ENCODE measurements at regions not wholly inside any gene's neighbourhood (a gene's known extent, or its start where the extent isn't known, plus 50 kb on each side); places are given as distances from the start of the nearest gene placed in this dataset.

DNA sequence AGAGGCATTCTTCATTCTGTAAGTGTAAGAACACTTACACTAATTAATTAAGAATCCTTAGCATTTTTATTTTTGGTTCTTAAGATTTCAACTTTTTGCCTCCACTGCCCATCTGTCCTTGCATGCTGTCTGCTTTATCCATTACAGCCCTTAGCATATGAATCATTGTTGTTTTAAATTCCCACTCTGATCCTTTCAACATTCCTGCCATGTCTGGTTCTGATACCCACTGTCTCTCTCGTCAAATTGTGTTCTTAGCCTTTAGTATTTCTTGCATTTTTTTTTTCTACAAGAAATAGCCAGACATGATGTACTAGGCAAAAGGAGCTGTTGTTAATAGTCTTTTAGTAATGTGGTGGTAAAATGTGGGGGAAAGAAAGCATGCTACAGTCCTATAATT is 1360.0 kb downstream of the TECRL start:
- TF ChIP-seq, protein P1, sequence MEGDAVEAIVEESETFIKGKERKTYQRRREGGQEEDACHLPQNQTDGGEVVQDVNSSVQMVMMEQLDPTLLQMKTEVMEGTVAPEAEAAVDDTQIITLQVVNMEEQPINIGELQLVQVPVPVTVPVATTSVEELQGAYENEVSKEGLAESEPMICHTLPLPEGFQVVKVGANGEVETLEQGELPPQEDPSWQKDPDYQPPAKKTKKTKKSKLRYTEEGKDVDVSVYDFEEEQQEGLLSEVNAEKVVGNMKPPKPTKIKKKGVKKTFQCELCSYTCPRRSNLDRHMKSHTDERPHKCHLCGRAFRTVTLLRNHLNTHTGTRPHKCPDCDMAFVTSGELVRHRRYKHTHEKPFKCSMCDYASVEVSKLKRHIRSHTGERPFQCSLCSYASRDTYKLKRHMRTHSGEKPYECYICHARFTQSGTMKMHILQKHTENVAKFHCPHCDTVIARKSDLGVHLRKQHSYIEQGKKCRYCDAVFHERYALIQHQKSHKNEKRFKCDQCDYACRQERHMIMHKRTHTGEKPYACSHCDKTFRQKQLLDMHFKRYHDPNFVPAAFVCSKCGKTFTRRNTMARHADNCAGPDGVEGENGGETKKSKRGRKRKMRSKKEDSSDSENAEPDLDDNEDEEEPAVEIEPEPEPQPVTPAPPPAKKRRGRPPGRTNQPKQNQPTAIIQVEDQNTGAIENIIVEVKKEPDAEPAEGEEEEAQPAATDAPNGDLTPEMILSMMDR (IDR thresholded peaks at IDR 0.05) = no peak
- Histone ChIP-seq H3K27ac (no peak overlapping the region), H3K4me3 (no peak overlapping the region)
- DNase-seq (ENCODE audit: low spot score) = no peak

DNA sequence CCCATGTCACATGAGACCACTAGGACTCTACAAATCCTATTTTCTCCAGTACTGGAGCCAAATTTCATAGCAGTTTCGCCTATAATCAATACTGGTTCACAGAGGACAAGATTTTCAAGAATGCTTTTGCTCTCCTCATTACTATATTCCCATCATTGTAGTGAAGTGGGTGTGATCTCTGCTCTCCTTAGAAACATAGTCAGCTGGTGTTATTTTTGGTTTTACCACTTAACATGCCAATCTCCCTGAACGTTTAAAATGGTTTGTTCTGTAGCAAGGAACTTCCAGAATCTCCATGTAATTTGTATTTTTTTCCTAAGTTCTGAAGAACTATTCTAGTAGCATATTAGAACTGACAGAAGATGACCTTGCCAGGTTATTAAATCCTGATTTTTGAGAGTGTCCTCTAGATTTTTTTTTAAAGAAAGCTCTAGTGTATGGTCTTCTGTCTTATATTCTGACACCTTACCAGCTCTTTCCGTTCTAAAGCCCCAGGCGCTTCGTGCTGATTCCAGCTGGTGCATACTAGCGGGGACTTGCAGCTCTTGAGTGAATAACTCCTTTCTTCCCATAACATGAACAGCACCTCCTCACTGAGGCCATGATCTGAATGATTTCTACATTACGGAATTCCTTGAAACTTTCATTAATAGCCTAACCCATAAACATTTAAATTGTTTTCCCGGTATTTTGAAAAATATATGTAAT is 1372.9 kb downstream of the TECRL start:
- DNase-seq (ENCODE audit: low spot score) = no peak
- H3K4me3 ChIP-seq = no peak overlapping the region
- no peak overlapping the region for H3K27ac ChIP-seq
- TF ChIP-seq, protein P1 (IDR thresholded peaks at IDR 0.05) = no peak

DNA sequence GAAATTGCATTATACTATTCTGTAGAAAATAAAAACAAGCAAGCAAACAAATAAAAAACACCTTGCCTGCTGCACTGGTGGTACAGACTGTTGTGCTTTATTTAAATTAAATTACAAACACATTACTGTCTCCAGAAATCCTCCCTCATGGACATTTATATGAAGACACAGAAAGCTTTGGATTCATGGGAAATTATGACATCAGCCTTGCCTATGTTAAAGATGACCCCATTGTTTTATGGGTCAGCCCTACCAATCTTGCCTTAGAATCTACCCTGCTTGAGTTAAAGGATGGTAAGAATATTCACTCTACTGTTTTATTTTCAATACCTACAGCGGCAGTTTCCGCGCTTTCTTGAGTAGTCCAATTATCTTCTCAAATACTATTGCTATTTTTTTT is 1379.9 kb downstream of the TECRL start:
- H3K4me3 ChIP-seq = no peak overlapping the region
- no peak for DNase-seq (ENCODE audit: low spot score)
- no peak overlapping the region for H3K27ac ChIP-seq
- TF ChIP-seq, protein P1 (IDR thresholded peaks at IDR 0.05) = no peak

DNA sequence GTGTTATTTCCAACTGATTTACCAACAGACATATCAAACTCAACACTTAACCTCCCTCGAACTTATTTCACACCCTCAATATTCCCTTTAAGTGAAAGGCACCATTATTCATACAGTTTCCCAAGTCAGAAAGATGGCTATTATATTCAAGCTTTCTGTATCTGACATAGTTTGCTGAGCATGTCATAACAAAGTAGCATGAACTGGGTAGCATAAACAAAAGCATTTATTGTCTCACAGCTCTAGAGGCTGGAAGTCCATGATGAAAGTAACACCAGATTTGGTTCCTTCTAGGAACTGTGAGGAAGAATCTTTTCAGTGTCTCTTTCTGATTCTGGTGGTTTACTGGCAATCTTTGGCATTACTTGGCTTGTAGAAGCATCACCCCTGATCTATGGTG is 1388.6 kb downstream of the TECRL start:
- no peak for DNase-seq (ENCODE audit: low spot score)
- H3K4me3 ChIP-seq = no peak overlapping the region
- H3K27ac ChIP-seq = no peak overlapping the region
- TF ChIP-seq, protein P1 (IDR thresholded peaks at IDR 0.05) = no peak

DNA sequence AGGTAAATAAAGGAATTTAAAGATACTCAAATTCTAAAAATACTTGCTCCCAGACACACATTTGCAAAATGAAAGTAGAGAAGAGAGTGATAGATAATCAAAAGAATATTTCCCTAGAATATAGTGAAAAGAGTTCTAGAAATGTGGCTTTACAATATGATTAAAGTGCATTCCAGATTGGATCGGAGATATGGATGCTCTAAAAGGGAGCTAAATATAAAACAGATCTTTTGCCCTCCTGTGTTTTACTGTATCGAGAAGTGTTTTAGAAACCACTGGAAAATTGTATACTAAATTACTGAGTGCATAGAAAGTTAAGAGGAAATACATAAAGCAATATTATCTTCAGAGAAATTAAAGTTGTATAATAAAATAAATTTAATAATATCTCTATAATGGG is 1392.0 kb downstream of the TECRL start:
- TF ChIP-seq, protein P1 (IDR thresholded peaks at IDR 0.05) = no peak
- no peak for DNase-seq (ENCODE audit: low spot score)
- Histone ChIP-seq H3K4me3 (no peak overlapping the region), H3K27ac (no peak overlapping the region)

DNA sequence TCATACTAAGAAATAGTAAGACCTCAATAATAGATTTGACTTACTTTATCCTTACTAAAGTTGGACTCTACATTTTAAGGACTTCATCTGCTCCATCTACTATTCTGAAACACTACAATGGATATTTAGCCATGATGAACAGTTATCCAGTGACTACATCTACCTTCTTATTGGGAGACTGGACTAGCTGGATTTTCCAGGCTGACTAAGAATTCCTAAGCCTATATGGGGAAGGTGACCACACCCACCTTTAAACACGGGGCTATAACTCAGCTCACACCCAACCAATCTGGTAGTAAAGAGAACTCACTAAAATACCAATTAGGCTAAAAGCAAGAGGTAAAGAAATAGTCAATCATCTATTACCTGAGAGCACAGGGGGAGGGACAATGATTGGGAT is 1438.4 kb downstream of the TECRL start:
- Histone ChIP-seq H3K4me3 (no peak overlapping the region), H3K27ac (no peak overlapping the region)
- no peak for DNase-seq (ENCODE audit: low spot score)
- TF ChIP-seq, protein P1 (IDR thresholded peaks at IDR 0.05) = no peak

DNA sequence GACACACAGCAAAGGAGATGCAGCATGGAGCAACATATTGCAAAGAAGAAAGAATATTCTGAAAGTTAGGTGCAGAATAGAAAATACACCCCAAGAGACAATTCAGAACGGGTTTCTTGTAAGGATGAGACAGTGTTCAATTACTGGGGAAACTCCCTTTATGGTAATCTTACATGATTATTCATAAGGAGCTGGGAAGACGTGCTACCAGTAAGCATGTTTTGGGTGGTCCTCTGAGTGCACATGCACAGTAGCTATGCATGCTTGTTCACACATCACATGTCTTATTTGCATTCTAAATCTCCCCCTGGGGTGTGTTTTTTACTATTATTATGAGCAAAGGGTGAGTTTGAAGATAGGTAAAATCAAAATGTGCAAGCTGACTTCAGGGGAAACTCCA is 1448.8 kb downstream of the TECRL start:
- Histone ChIP-seq H3K4me3 (no peak overlapping the region), H3K27ac (no peak overlapping the region)
- no peak for DNase-seq (ENCODE audit: low spot score)
- TF ChIP-seq, protein P1 (IDR thresholded peaks at IDR 0.05) = no peak
